Tibial artery (tissue), 4 donors: ENCODE measurements at regions not wholly inside any gene's neighbourhood (a gene's known extent, or its start where the extent isn't known, plus 50 kb on each side); places are given as distances from the start of the nearest gene placed in this dataset.

Experiments used
- DNase-seq, 2 donors: peaks; one replicate each; pipeline ENCODE4 v3.0.0-alpha.2; 2019
- H3K27ac ChIP-seq, 2 donors: fragments of 200-600 bp; sonication (generic) in 1 of 2; 1 replicate in 1 of 2; 2 replicates in 1 of 2; pipeline ENCODE4 v1.5.1; 2018 to 2019; ENCODE audit warnings: mild to moderate bottlenecking in 1 of 2
- H3K27me3 ChIP-seq, 2 donors: fragments of 200-600 bp; sonication (generic) in 1 of 2; one replicate each; pipeline versions ENCODE4 v1.5.1 to v1.6.0; 2016 to 2019
- H3K36me3 ChIP-seq, 3 donors: fragments of 200-600 bp; sonication (generic) in 2 of 3; one replicate each; pipeline ENCODE4 v1.5.1; 2016 to 2019; ENCODE audit warnings: mild to moderate bottlenecking in 2 of 3
- H3K4me1 ChIP-seq, 4 donors: fragments of 200-600 bp; sonication (generic) in 2 of 4; 1 replicate in 3 of 4; 2 replicates in 1 of 4; pipeline ENCODE4 v1.5.1; 2016 to 2019
- H3K4me3 ChIP-seq, 2 donors: fragments of 200-600 bp; sonication (generic) in 1 of 2; 1 replicate in 1 of 2; 2 replicates in 1 of 2; pipeline ENCODE4 v1.5.1; 2018 to 2019; ENCODE audit warnings: mild to moderate bottlenecking in 2 of 2
- H3K9me3 ChIP-seq, 3 donors: fragments of 200-600 bp; sonication (generic) in 1 of 3; one replicate each; pipeline ENCODE4 v1.5.1; 2016 to 2019
- intact Hi-C: fragments of 100-400 bp; cut with DNase I; formaldehyde crosslinking; loops from one replicate; pipeline ENCODE4 v1.15.0; 2023; ENCODE audit warnings: low total_unique reads
- TF ChIP-seq, protein P1 (sequence below), 2 experiments: fragments of 200-600 bp in 1 of 2; fragments of 450-650 bp in 1 of 2; IDR thresholded peaks; one replicate each; pipeline ENCODE4 v1.5.1; 2017 to 2019; ENCODE audit warnings: antibody characterized with exemption in 2 of 2, mild to moderate bottlenecking in 1 of 2, moderate library complexity in 1 of 2

DNA sequence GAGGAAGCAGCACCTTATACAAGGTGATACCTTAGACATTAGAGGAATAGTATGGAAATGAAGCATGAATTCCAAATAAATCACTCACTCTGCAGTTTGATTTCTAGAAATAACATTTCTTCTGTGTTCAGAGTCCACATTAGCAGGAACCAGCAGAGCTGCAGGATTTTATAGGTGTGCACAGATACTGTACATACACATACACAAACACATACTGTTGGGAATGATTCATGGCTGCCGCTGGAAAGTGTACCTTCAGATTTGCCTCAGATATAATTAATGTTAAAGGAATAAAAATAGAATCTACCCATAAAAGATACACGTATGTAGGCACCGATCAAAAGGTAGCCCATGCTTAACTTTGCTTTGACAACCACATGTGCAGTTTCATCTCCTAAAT, 578.1 kb downstream of the CSNK1G3 start:
- H3K4me1 ChIP-seq = no peaks in the 10 kb centered on the region
- no peaks in the 10 kb centered on the region for H3K27me3 ChIP-seq
- H3K9me3 ChIP-seq = no peaks in the 10 kb centered on the region
- no peak overlapping the region for H3K27ac ChIP-seq
- no peaks in the 10 kb centered on the region for H3K36me3 ChIP-seq
- intact Hi-C loops = no loop called here
- H3K4me3 ChIP-seq = no peak overlapping the region
- no peak for DNase-seq
- TF ChIP-seq, protein P1, sequence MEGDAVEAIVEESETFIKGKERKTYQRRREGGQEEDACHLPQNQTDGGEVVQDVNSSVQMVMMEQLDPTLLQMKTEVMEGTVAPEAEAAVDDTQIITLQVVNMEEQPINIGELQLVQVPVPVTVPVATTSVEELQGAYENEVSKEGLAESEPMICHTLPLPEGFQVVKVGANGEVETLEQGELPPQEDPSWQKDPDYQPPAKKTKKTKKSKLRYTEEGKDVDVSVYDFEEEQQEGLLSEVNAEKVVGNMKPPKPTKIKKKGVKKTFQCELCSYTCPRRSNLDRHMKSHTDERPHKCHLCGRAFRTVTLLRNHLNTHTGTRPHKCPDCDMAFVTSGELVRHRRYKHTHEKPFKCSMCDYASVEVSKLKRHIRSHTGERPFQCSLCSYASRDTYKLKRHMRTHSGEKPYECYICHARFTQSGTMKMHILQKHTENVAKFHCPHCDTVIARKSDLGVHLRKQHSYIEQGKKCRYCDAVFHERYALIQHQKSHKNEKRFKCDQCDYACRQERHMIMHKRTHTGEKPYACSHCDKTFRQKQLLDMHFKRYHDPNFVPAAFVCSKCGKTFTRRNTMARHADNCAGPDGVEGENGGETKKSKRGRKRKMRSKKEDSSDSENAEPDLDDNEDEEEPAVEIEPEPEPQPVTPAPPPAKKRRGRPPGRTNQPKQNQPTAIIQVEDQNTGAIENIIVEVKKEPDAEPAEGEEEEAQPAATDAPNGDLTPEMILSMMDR (IDR thresholded peaks at IDR 0.05) = no peak

DNA sequence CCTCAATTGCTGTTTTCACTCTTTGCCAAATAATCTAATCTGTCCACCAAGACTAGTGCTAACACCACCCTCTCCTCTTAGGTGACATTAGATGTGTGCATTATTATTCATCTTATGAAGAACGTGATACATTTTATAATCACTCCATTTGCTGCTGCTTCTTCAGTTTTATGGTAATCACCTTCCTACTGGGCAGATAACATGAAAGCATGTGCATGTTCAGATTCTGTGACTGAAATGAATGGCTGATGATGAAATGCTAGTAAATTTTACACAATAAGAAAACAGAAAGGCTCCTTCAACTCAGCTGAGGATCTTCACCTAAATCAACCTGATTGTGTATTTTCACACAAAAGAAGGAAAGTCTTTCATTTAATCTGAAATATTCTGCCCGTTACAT, 577.6 kb downstream of the CSNK1G3 start:
- Histone ChIP-seq H3K36me3 (no peaks in the 10 kb centered on the region), H3K9me3 (no peaks in the 10 kb centered on the region), H3K27ac (no peak overlapping the region), H3K27me3 (no peaks in the 10 kb centered on the region), H3K4me1 (no peaks in the 10 kb centered on the region), H3K4me3 (no peak overlapping the region)
- intact Hi-C loops = no loop called here
- no peak for DNase-seq
- TF ChIP-seq, protein P1 (IDR thresholded peaks at IDR 0.05) = no peak

DNA sequence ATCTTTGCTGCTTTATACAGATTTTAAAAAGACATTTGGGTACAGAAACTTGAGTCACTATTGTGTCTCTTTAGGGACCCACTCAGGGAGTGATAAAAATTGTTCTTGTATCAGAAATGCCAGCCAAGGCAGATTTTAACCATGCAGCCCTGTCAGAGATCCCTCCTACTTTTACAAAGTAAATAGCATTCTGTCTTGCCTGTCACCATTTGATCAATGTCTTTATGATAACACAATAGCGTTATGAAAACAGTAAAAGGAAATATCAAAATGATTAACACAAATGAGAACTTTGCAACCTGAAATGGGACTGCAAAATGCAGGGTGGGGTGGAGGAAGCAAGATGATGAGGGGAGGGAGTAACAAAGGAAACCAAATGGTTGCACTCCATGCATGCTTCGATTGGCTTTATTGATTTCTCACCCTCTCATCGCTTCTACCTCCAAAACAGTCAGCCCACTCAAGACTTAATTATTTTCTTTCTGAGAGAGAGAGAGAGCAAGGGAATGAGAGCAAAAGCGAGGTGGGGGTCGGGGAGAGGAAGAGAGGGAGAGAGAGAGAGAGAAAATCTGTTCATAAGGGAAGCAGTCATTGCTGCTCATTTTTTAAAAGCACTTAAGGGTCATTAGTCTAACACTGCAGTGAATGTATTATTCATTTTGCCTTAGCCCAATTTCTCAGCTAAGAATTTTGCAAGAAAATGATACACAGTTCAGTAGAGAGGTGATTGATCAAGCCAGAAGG, 576.5 kb downstream of the CSNK1G3 start:
- H3K4me1 ChIP-seq = no peaks in the 10 kb centered on the region
- DNase-seq = no peak
- H3K4me3 ChIP-seq = no peak overlapping the region
- intact Hi-C loops = no loop called here
- H3K9me3 ChIP-seq = no peaks in the 10 kb centered on the region
- no peaks in the 10 kb centered on the region for H3K36me3 ChIP-seq
- H3K27me3 ChIP-seq = no peaks in the 10 kb centered on the region
- TF ChIP-seq, protein P1 (IDR thresholded peaks at IDR 0.05) = no peak
- H3K27ac ChIP-seq = no peak overlapping the region

DNA sequence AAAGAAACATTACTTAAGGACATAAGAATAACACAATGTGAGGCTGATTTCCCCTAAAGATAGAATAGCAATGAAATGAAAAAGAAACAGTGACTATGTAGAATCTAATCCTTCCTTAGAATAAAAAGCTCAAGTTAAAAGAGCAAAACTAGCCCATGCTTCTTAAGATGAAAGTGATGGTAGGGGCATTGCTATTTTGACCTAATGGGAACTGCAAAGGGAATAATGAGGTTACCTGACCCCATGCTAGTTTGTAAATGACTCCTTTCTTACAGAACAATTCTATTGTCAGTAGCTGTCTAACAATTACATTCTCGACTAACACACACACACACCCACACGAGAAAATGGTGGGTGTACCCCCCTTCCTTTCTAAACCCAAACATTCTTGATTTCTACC, 575.8 kb downstream of the CSNK1G3 start:
- Histone ChIP-seq H3K4me3 (no peak overlapping the region), H3K4me1 (no peaks in the 10 kb centered on the region), H3K27me3 (no peaks in the 10 kb centered on the region), H3K9me3 (no peaks in the 10 kb centered on the region), H3K36me3 (no peaks in the 10 kb centered on the region), H3K27ac (no peak overlapping the region)
- TF ChIP-seq, protein P1 (IDR thresholded peaks at IDR 0.05) = no peak
- DNase-seq = no peak
- intact Hi-C loops = no loop called here

DNA sequence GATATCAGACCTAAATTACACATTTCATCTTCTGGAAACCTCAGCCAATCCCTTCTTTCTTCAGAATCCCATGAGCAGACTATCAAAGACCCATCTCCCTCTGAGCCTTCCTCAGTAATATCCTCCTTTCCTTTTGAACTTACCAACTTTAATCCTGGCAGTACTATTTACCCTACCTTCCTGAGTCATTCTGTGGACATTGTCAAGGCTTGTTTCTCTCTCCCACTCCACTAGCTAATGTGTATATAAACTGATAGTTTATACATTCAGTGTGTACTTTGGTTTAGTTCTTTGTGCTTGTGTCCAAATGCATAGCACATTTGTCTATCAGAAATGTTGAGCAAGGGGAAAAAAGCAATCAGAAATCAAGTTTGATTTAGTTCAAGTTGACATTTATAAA, 568.3 kb downstream of the CSNK1G3 start:
- Histone ChIP-seq H3K4me3 (no peak overlapping the region), H3K36me3 (no peaks in the 10 kb centered on the region), H3K9me3 (no peaks in the 10 kb centered on the region), H3K27me3 (no peaks in the 10 kb centered on the region), H3K4me1 (no peaks in the 10 kb centered on the region), H3K27ac (no peak overlapping the region)
- intact Hi-C loops = no loop called here
- no peak for DNase-seq
- TF ChIP-seq, protein P1 (IDR thresholded peaks at IDR 0.05) = no peak

DNA sequence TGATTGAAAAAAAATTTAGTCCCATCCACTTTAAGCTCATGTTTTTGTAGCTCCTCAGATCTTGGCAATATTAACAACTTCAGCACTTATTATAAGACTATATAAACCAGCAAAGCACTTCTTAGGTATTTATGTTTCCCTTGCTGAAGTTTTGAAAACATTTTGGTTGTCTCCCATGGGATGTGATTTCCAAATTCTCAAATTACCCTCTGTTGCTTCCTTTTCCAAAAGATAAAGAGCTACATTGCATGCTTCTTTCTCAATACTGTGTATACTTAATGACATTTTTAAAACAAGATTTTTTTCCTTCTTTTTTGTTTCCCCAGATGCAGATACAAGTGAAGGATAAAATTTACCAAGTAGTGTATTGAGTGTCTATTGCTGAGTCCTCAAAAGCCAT, 567.1 kb downstream of the CSNK1G3 start:
- TF ChIP-seq, protein P1 (IDR thresholded peaks at IDR 0.05) = no peak
- Histone ChIP-seq H3K36me3 (no peaks in the 10 kb centered on the region), H3K4me3 (no peak overlapping the region), H3K27me3 (no peaks in the 10 kb centered on the region), H3K9me3 (no peaks in the 10 kb centered on the region), H3K27ac (no peak overlapping the region), H3K4me1 (no peaks in the 10 kb centered on the region)
- intact Hi-C loops = no loop called here
- no peak for DNase-seq
